Mucosa of rectum (tissue), 2 donors: ENCODE measurements at regions not wholly inside any gene's neighbourhood (a gene's known extent, or its start where the extent isn't known, plus 50 kb on each side); places are given as distances from the start of the nearest gene placed in this dataset.
"Not testable (repeated sequence)": the region's sequence is repeated elsewhere in the genome, so short reads cannot be mapped to it uniquely, and the experiment has no call there.

Experiments used
- H3K27ac ChIP-seq, 2 donors: one replicate each; pipeline ENCODE4 v1.7.0; 2013; ENCODE audit warnings: inconsistent platforms in 2 of 2, low read depth in 2 of 2, low read length in 2 of 2
- H3K27me3 ChIP-seq, 2 donors: one replicate each; pipeline ENCODE4 v1.7.0; 2013; ENCODE audit warnings: low read length in 2 of 2; ENCODE audit not compliant: control insufficient read depth in 2 of 2, insufficient read depth in 2 of 2
- H3K36me3 ChIP-seq, 2 donors: one replicate each; pipeline ENCODE4 v1.7.0; 2013; ENCODE audit warnings: low read length in 2 of 2; ENCODE audit not compliant: control insufficient read depth in 2 of 2, insufficient read depth in 2 of 2
- H3K4me1 ChIP-seq, 2 donors: one replicate each; pipeline ENCODE4 v1.7.0; 2013; ENCODE audit warnings: low read length in 2 of 2, mild to moderate bottlenecking in 1 of 2; ENCODE audit not compliant: control insufficient read depth in 2 of 2, insufficient read depth in 2 of 2
- H3K4me3 ChIP-seq, 2 donors: one replicate each; pipeline ENCODE4 v1.7.0; 2013; ENCODE audit warnings: low read length in 2 of 2
- H3K9ac ChIP-seq, 2 donors: one replicate each; pipeline ENCODE4 v1.7.0; 2013; ENCODE audit warnings: low read length in 2 of 2, low read depth in 1 of 2, mild to moderate bottlenecking in 1 of 2
- H3K9me3 ChIP-seq, 2 donors: one replicate each; pipeline ENCODE4 v1.7.0; 2013; ENCODE audit warnings: low read length in 2 of 2; ENCODE audit not compliant: control insufficient read depth in 2 of 2
- donor health status: healthy.
- donor health status: Normal muscosa, but diverticular disease.

DNA sequence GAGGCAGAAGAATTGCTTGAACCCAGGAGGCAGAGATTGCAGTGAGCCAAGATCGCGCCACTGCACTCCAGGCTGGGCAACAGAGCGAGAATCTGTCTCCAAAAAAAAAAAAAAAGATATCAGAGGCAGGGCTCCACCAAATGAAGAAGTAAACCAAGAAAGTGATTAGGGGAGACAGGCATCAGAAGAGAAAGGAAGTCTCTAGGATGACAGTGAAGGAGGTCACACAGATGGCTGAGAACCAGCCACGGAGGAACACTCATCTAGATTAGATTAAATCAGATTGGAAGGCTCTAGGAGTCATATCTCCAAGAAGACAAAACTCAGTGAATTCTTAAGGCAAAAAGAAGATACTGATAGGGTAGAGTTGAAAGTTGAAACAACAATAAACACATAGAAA, 102.2 kb upstream of the CCDC28A start:
- H3K36me3 ChIP-seq = no peaks in the 10 kb centered on the region
- H3K9me3 ChIP-seq = no peaks in the 10 kb centered on the region
- no peaks in the 10 kb centered on the region for H3K4me1 ChIP-seq
- H3K27me3 ChIP-seq = no peaks in the 10 kb centered on the region
- no peak overlapping the region for H3K9ac ChIP-seq
- H3K4me3 ChIP-seq = no peak overlapping the region
- H3K27ac ChIP-seq = no peak overlapping the region

DNA sequence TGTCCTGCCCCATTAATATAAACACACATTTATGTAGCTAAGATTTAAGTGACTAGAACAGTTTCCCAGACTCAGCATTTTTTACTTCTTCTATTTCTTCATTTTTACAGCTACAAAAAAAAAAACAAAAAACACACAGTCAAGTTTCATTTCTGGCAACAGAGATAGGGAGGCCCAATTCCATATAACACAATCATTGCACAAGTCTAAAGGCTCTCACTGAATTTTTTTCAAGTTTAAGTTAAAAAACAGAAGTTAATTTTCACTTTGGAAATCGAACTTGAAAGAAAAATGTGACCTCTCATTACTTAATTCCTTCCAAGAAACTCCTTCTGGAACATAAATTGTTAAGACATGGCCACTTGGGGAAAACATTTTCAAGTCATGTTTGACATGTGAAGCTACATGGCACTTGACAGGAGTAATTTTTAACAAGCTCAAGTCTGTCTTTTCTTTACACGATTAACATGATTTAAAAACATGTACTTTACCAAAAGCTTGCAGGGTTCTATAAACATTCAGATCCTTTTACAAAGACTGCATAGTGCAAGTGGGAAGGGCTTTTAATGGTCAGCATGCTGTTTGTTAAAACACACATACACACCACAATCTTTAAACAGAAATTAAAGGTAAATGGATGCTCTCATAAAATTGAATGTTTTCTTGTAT, 100.1 kb upstream of the CCDC28A start:
- H3K27ac ChIP-seq = no peak overlapping the region

DNA sequence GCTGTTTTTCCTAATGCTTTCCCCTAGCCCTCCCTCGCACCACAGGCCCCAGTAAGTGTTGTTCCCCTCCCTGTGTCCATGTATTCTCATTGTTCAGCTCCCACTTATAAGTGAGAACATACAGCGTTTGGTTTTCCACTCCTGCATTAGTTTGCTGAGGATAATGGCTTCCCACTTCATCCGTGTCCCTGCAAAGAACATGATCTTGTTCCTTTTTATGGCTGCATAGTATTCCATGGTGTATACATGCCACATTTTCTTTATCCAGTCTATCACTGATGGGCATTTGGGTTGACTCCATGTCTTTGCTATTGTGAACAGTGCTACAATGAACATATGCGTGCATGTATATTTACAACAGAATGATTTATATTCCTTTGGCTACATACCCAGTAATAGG, 99.1 kb upstream of the CCDC28A start:
- not testable (repeated sequence) for H3K4me3 ChIP-seq, H3K36me3 ChIP-seq, H3K27ac ChIP-seq, H3K4me1 ChIP-seq, H3K9me3 ChIP-seq, H3K27me3 ChIP-seq, H3K9ac ChIP-seq

More for the DNA sequence above, 100.1 kb upstream of the CCDC28A start:
- Histone ChIP-seq H3K27me3 (no peaks in the 10 kb centered on the region), H3K9ac (no peak overlapping the region), H3K9me3 (no peaks in the 10 kb centered on the region), H3K4me1 (no peaks in the 10 kb centered on the region), H3K36me3 (no peaks in the 10 kb centered on the region), H3K4me3 (no peak overlapping the region)

DNA sequence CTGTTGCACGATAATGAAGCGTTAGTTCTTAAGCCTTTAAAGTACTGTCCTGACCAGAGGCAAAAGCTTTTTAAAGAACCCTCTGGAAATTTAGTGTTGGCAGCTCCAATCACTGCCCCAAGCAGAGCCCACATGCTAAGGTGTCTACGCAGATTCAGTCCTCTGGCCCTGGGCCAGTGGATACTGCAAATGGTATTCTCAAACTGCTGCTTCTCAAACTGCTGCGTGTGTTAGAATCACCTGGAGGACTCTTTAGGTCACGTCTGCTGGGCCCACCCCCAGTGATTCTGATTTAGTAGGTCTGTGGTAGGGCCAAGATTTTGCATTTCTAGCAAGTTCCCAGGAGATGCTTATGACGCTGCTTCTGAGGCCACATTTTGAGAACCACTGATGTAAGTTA, 96.0 kb upstream of the CCDC28A start:
- H3K27ac ChIP-seq = no peak overlapping the region
- no peaks in the 10 kb centered on the region for H3K36me3 ChIP-seq
- no peak overlapping the region for H3K9ac ChIP-seq
- no peaks in the 10 kb centered on the region for H3K9me3 ChIP-seq
- H3K4me3 ChIP-seq = no peak overlapping the region
- no peaks in the 10 kb centered on the region for H3K4me1 ChIP-seq
- H3K27me3 ChIP-seq = no peaks in the 10 kb centered on the region

DNA sequence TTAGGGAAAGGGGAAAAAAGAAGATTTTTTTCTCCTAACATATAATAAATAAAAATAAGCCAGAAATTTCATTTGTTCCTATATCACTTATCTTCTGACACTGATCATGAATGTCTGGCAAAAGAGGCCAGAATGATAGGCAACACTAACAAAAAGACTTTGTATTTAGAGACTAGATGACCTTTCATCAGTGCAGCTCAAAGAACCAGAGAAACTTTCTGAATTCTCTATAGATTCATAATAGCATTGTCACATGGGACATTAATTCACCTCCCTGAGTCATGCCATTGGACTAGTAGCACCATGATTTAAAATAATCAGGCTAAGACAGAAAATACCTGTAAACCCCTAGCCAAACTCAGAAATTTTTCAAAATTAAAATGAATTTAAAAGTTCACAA, 95.4 kb upstream of the CCDC28A start:
- H3K9ac ChIP-seq = no peak overlapping the region
- no peaks in the 10 kb centered on the region for H3K4me1 ChIP-seq
- H3K36me3 ChIP-seq = no peaks in the 10 kb centered on the region
- no peaks in the 10 kb centered on the region for H3K9me3 ChIP-seq
- H3K27ac ChIP-seq = no peak overlapping the region
- H3K4me3 ChIP-seq = no peak overlapping the region
- H3K27me3 ChIP-seq = no peaks in the 10 kb centered on the region

GRCh38 chr6:138680085-138680484, 93.5 kb upstream of the CCDC28A start:
- Histone ChIP-seq H3K4me1 (no peaks in the 10 kb centered on the region), H3K9me3 (no peaks in the 10 kb centered on the region), H3K27me3 (no peaks in the 10 kb centered on the region), H3K9ac (no peak overlapping the region), H3K27ac (no peak overlapping the region), H3K36me3 (no peaks in the 10 kb centered on the region), H3K4me3 (no peak overlapping the region)

- Histone ChIP-seq H3K36me3 (no peaks in the 10 kb centered on the region), H3K4me1 (no peaks in the 10 kb centered on the region), H3K27ac (no peak overlapping the region), H3K27me3 (no peaks in the 10 kb centered on the region), H3K9me3 (no peaks in the 10 kb centered on the region), H3K4me3 (no peak overlapping the region), H3K9ac (no peak overlapping the region)
Measured at GRCh38 chr6:138681627-138682026, 91.9 kb upstream of the CCDC28A start.

- Histone ChIP-seq H3K27me3 (no peaks in the 10 kb centered on the region), H3K9me3 (no peaks in the 10 kb centered on the region), H3K4me1 (no peaks in the 10 kb centered on the region), H3K9ac (no peak overlapping the region), H3K4me3 (no peak overlapping the region), H3K27ac (no peak overlapping the region), H3K36me3 (no peaks in the 10 kb centered on the region)
Measured at GRCh38 chr6:138682704-138683527, 90.7 kb upstream of the CCDC28A start.

- Histone ChIP-seq H3K4me3 (no peak overlapping the region), H3K9ac (no peak overlapping the region), H3K27me3 (no peaks in the 10 kb centered on the region), H3K27ac (no peak overlapping the region), H3K4me1 (no peaks in the 10 kb centered on the region), H3K36me3 (no peaks in the 10 kb centered on the region), H3K9me3 (no peaks in the 10 kb centered on the region)
Measured at GRCh38 chr6:138685257-138685656, 88.3 kb upstream of the CCDC28A start.

DNA sequence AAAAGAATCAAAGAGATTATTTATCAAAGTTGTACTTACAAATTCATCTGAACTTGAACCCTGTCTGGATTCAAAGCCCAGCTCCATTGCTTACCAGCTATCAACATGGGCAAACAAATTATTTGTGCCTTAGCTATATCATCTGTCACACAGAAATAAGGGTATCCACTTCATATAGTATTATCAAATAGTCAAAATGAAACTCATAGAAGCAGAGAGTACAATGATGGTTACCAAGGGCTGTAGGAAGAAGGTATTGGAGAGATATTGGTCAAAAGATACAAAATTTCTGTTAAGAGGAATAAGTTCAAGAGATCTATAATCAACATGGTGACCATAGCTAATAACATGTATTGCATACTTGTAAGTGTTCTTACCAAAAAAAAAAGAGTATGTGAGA, 87.8 kb upstream of the CCDC28A start:
- no peak overlapping the region for H3K9ac ChIP-seq
- no peaks in the 10 kb centered on the region for H3K9me3 ChIP-seq
- no peaks in the 10 kb centered on the region for H3K27me3 ChIP-seq
- H3K36me3 ChIP-seq = no peaks in the 10 kb centered on the region
- H3K27ac ChIP-seq = no peak overlapping the region
- no peak overlapping the region for H3K4me3 ChIP-seq
- H3K4me1 ChIP-seq = no peaks in the 10 kb centered on the region
